Heart left ventricle (tissue), 13 donors: ENCODE measurements at regions not wholly inside any gene's neighbourhood (a gene's known extent, or its start where the extent isn't known, plus 50 kb on each side); places are given as distances from the start of the nearest gene placed in this dataset.

Experiments used
- POLR2A ChIP-seq, 2 donors: fragments of 450-650 bp; IDR thresholded peaks; one replicate each; pipeline ENCODE4 v1.6.1; 2017; ENCODE audit warnings: antibody characterized with exemption in 2 of 2, mild to moderate bottlenecking in 2 of 2, moderate library complexity in 2 of 2
- TF ChIP-seq, protein P1 (sequence below), 12 donors: fragments of 200-600 bp; sonication (generic) in 4 of 12; IDR thresholded peaks; one replicate each; pipeline versions ENCODE4 v1.5.0 to v1.8.0; 2018 to 2022; ENCODE audit warnings: antibody characterized with exemption in 12 of 12, mild to moderate bottlenecking in 5 of 12
- donor health status: ischemic (EF 13 %, LVEDD 7.1; RV severe dilation, severe dysfunction).
- donor health status: DM: no; HTN: yes; CAD: no.
- donor health status: DM: no; HTN: no; CAD: no.
- donor health status: ischemic (EF 25% LVEDD 6.9; RV normal size, moderate dysfunction).
- donor health status: ischemic (EF 25% LVEDD 5.7; RV mildly dilated, moderate dysfunction).
- donor health status: ischemic (EF 35%, LVEDD 5.7; RV mildly dilated, moderate dysfunction).
- donor health status: nonischemic (EF 11% LVEDD 7.7; RV severe dilation, severe dysfunction).
- donor health status: DM: yes; HTN: yes; CAD: no.
- donor health status: PGD.
- donor health status: ischemic (EF 29% LVEDD 5.4; RV normal size, mild dysfunction).
- donor health status: nonischemic (EF 23%, LVEDD 6.1; RV moderate dilation, normal function).

DNA sequence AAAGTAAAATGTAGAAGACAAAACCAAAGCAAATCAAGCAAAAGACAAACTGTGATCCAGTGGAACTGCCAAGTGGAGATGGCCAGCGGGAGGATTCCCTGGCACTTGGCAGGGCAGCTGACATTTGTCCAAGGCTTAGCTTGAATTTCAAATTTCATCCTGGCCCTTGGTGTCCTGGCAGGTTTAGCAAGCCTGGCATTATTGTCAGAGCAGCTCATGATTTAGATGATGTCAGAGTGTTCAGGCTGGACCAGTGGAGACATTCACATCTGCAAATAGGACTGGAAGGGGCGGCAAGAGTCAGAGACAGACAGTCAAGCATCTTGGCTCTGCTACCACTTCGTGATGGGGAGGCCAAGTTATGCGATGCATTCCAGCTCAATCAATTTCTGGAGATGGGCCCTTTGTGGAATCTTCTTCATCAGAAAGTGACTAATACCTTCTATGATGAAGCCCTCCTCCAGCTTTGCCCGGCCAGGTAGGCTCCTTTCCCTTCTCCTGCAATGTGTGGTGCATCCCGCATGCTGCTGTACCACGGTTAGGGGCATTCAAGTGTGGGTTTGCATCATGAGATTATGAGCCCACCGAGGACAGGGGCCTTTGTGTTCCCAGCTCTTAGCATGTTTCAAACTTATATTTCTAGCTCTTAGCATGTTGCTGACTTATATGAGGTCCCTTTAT, 199.7 kb downstream of the ANKRD30B start:
- TF ChIP-seq POLR2A (IDR thresholded peaks at IDR 0.05): no peak
- TF ChIP-seq, protein P1, sequence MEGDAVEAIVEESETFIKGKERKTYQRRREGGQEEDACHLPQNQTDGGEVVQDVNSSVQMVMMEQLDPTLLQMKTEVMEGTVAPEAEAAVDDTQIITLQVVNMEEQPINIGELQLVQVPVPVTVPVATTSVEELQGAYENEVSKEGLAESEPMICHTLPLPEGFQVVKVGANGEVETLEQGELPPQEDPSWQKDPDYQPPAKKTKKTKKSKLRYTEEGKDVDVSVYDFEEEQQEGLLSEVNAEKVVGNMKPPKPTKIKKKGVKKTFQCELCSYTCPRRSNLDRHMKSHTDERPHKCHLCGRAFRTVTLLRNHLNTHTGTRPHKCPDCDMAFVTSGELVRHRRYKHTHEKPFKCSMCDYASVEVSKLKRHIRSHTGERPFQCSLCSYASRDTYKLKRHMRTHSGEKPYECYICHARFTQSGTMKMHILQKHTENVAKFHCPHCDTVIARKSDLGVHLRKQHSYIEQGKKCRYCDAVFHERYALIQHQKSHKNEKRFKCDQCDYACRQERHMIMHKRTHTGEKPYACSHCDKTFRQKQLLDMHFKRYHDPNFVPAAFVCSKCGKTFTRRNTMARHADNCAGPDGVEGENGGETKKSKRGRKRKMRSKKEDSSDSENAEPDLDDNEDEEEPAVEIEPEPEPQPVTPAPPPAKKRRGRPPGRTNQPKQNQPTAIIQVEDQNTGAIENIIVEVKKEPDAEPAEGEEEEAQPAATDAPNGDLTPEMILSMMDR (IDR thresholded peaks at IDR 0.05): no peak
